ENCODE measurements at regions not wholly inside any gene's neighbourhood (a gene's known extent, or its start where the extent isn't known, plus 50 kb on each side); places are given as distances from the start of the nearest gene placed in this dataset.

DNA sequence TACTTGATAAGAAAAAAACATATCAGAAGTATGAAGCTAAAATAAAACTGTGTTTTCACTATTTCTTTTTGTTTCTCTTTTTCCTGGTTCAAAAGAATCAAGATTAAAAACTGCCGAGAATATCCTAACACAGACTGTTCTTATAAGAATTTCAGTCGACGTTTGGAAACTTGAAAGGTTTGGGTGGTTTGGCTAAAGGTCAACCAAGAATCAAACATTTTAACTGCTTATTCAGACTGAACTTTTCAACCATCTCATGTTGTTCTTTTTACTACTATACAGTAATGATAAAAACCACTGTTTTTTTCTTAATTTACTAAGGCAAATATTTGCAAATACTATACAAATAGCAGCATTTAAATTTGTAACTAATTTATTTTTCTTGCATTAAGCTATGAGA, 308.5 kb upstream of the TFPI start:
- Mint-ChIP-seq H3K9me3 (ENCODE audit: unreplicated experiment) (peaks cover 3% of the 10 kb centered on the region), H3K4me3 (ENCODE audit: unreplicated experiment) (no peak overlapping the region), H3K27ac (ENCODE audit: unreplicated experiment) (no peak overlapping the region), H3K36me3 (ENCODE audit: unreplicated experiment) (no peaks in the 10 kb centered on the region), H3K4me1 (ENCODE audit: unreplicated experiment) (no peaks in the 10 kb centered on the region), H3K27me3 (ENCODE audit: unreplicated experiment) (peaks cover 7% of the 10 kb centered on the region)
- no peak for DNase-seq (ENCODE audit: extremely low spot score, unreplicated experiment)
- TF ChIP-seq, protein P1, sequence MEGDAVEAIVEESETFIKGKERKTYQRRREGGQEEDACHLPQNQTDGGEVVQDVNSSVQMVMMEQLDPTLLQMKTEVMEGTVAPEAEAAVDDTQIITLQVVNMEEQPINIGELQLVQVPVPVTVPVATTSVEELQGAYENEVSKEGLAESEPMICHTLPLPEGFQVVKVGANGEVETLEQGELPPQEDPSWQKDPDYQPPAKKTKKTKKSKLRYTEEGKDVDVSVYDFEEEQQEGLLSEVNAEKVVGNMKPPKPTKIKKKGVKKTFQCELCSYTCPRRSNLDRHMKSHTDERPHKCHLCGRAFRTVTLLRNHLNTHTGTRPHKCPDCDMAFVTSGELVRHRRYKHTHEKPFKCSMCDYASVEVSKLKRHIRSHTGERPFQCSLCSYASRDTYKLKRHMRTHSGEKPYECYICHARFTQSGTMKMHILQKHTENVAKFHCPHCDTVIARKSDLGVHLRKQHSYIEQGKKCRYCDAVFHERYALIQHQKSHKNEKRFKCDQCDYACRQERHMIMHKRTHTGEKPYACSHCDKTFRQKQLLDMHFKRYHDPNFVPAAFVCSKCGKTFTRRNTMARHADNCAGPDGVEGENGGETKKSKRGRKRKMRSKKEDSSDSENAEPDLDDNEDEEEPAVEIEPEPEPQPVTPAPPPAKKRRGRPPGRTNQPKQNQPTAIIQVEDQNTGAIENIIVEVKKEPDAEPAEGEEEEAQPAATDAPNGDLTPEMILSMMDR (IDR thresholded peaks at IDR 0.05) = no peak

DNA sequence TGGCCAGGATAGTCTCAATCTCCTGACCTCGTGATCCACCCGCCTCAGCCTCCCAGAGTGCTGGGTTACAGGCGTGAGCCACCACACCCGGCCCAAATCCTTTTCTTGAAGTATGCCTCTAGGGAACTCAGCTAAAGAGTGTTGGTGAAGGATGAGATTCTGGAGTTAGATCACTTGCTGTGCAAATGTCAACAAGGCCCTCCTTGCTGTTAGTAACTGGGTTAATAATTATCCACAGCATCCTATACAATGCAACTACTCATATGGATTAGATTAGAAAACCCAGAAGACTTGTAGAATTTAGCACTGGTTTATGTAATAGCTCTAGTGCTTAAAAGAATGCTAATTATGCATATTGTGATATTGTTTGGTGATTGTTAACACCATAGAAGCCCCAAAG, 310.8 kb upstream of the TFPI start:
- H3K27me3 Mint-ChIP-seq (ENCODE audit: unreplicated experiment) = peaks cover 23% of the 10 kb centered on the region
- H3K27ac Mint-ChIP-seq (ENCODE audit: unreplicated experiment) = no peak overlapping the region

DNA sequence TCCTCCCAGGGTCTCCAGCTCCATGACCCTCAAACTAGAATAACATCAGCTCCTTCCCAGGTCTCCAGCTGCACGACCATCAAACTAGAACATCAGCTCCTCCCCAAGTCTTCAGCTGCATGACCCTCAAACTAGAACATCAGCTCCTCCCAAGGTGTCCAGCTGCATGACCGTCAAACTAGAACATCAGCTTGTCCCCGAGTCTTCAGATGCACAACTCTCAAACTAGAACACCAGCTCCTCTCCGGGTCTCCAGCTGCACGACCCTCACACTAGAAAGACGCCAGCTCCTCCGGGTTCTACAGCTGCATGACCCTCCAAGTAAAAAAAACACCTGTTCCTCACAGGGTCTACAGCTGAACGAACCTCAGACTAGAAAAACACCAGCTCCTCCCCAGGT, 312.9 kb upstream of the TFPI start:
- DNase-seq (ENCODE audit: extremely low spot score, unreplicated experiment) = no peak
- TF ChIP-seq, protein P1 (IDR thresholded peaks at IDR 0.05) = no peak
- peaks cover 23% of the 10 kb centered on the region for H3K27me3 Mint-ChIP-seq (ENCODE audit: unreplicated experiment)
- H3K4me3 Mint-ChIP-seq (ENCODE audit: unreplicated experiment) = no peak overlapping the region
- H3K36me3 Mint-ChIP-seq (ENCODE audit: unreplicated experiment) = no peaks in the 10 kb centered on the region
- peaks cover 9% of the 10 kb centered on the region for H3K9me3 Mint-ChIP-seq (ENCODE audit: unreplicated experiment)
- H3K27ac Mint-ChIP-seq (ENCODE audit: unreplicated experiment) = no peak overlapping the region
- H3K4me1 Mint-ChIP-seq (ENCODE audit: unreplicated experiment) = no peaks in the 10 kb centered on the region

More for the DNA sequence above, 310.8 kb upstream of the TFPI start:
- Mint-ChIP-seq H3K4me3 (ENCODE audit: unreplicated experiment) (no peak overlapping the region), H3K9me3 (ENCODE audit: unreplicated experiment) (peaks cover 9% of the 10 kb centered on the region), H3K36me3 (ENCODE audit: unreplicated experiment) (no peaks in the 10 kb centered on the region), H3K4me1 (ENCODE audit: unreplicated experiment) (no peaks in the 10 kb centered on the region)
- TF ChIP-seq, protein P1 (IDR thresholded peaks at IDR 0.05) = no peak
- no peak for DNase-seq (ENCODE audit: extremely low spot score, unreplicated experiment)

DNA sequence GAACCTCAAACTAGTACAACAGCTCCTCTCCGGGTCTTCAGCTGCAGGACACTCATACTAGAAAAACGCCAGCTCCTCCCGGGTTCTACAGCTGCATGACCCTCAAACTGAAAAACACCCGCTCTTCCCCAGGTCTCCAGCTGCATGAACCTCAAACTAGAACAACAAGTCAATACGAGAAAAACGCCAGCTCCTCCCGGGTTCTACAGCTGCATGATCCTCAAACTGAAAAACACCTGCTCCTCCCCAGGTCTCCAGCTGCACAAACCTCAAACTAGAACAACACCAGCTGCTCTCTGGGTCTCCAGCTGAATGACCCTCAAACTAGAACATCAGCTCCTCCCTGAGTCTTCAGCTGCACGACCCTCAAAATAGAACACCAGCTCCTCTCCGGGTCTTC, 315.0 kb upstream of the TFPI start:
- H3K4me1 Mint-ChIP-seq (ENCODE audit: unreplicated experiment) = no peaks in the 10 kb centered on the region
- H3K27ac Mint-ChIP-seq (ENCODE audit: unreplicated experiment) = no peak overlapping the region
- H3K36me3 Mint-ChIP-seq (ENCODE audit: unreplicated experiment) = no peaks in the 10 kb centered on the region
- DNase-seq (ENCODE audit: extremely low spot score, unreplicated experiment) = no peak
- H3K27me3 Mint-ChIP-seq (ENCODE audit: unreplicated experiment) = peaks cover 23% of the 10 kb centered on the region
- no peak overlapping the region for H3K4me3 Mint-ChIP-seq (ENCODE audit: unreplicated experiment)
- TF ChIP-seq, protein P1 (IDR thresholded peaks at IDR 0.05) = no peak
- peaks cover 9% of the 10 kb centered on the region for H3K9me3 Mint-ChIP-seq (ENCODE audit: unreplicated experiment)

DNA sequence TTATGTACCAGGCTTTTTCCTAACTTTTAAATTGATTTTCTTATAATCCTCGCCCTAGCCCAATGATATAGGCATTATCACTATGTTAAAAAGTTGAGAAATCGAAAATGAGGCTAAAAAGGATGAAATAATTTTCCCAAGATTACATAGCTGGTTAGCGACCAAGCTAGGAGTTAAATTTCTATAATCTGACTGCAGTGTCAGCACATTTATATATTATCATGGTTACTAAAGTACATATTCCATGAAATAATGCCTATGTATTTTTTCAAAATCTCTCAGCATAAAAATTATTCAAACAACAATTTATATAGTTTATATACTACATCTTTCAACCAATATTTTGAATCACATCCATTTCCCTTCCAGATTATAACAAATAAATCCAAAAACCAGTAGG, 317.3 kb upstream of the TFPI start:
- H3K27me3 Mint-ChIP-seq (ENCODE audit: unreplicated experiment) = peaks cover 21% of the 10 kb centered on the region
- TF ChIP-seq, protein P1 (IDR thresholded peaks at IDR 0.05) = no peak
- DNase-seq (ENCODE audit: extremely low spot score, unreplicated experiment) = no peak
- no peak overlapping the region for H3K4me3 Mint-ChIP-seq (ENCODE audit: unreplicated experiment)
- no peaks in the 10 kb centered on the region for H3K36me3 Mint-ChIP-seq (ENCODE audit: unreplicated experiment)
- peaks cover 12% of the 10 kb centered on the region for H3K4me1 Mint-ChIP-seq (ENCODE audit: unreplicated experiment)
- H3K27ac Mint-ChIP-seq (ENCODE audit: unreplicated experiment) = no peak overlapping the region
- H3K9me3 Mint-ChIP-seq (ENCODE audit: unreplicated experiment) = peaks cover 9% of the 10 kb centered on the region
